Fibroblast of mammary gland (primary cell): ENCODE measurements at regions not wholly inside any gene's neighbourhood (a gene's known extent, or its start where the extent isn't known, plus 50 kb on each side); places are given as distances from the start of the nearest gene placed in this dataset.

Source experiments
- DNase-seq: peaks from one replicate; pipeline ENCODE4 v3.0.0-alpha.2; 2010; ENCODE audit warnings: low read depth
- H3K4me3 ChIP-seq: 2 replicates; pipeline ENCODE4 v1.5.1; 2011; ENCODE audit warnings: low read depth, mild to moderate bottlenecking, low read length, moderate library complexity; ENCODE audit not compliant: control insufficient read depth
- CTCF ChIP-seq: conservative IDR thresholded peaks from 2 replicates; pipeline ENCODE4 v1.5.1; 2011; ENCODE audit warnings: low read depth, low read length, inconsistent platforms; ENCODE audit not compliant: control insufficient read depth, insufficient read depth

- DNase-seq: no peak
- TF ChIP-seq CTCF: no peak
- H3K4me3 ChIP-seq: no peak overlapping the region
Measured at GRCh38 chr14:41506552-41506951, 100.1 kb upstream of the LRFN5 start.

GRCh38 chr14:41505491-41505890 lies 101.2 kb upstream of the LRFN5 start:
- no peak for DNase-seq
- TF ChIP-seq CTCF: no peak
- no peak overlapping the region for H3K4me3 ChIP-seq

GRCh38 chr14:41498959-41499358 lies 107.7 kb upstream of the LRFN5 start:
- no peak overlapping the region for H3K4me3 ChIP-seq
- DNase-seq: peak; percentile 10
- TF ChIP-seq CTCF: no peak

GRCh38 chr14:41490323-41490722 lies 116.4 kb upstream of the LRFN5 start:
- no peak for DNase-seq
- no peak overlapping the region for H3K4me3 ChIP-seq
- TF ChIP-seq CTCF: no peak

GRCh38 chr14:41489315-41489972 lies 117.2 kb upstream of the LRFN5 start:
- no peak for TF ChIP-seq CTCF
- no peak for DNase-seq
- no peak overlapping the region for H3K4me3 ChIP-seq

GRCh38 chr14:41488401-41488800 lies 118.3 kb upstream of the LRFN5 start:
- DNase-seq: no peak
- no peak overlapping the region for H3K4me3 ChIP-seq
- TF ChIP-seq CTCF: no peak

- no peak for DNase-seq
- no peak overlapping the region for H3K4me3 ChIP-seq
- TF ChIP-seq CTCF: no peak
Measured at GRCh38 chr14:41482861-41483260, 123.8 kb upstream of the LRFN5 start.
